GM23338 (cell line): ENCODE measurements at regions not wholly inside any gene's neighbourhood (a gene's known extent, or its start where the extent isn't known, plus 50 kb on each side); places are given as distances from the start of the nearest gene placed in this dataset.

Source experiments
- ATAC-seq: fragments of 200-7000 bp; cut with Tn5 transposase; 3 replicates; pipeline ENCODE4 v1.9.1; 2020
- DNase-seq: peaks from one replicate; pipeline ENCODE4 v3.0.0-alpha.2; 2015; ENCODE audit warnings: low spot score
- H2AFZ ChIP-seq: fragments of 200-600 bp; sonication (generic); 2 replicates; pipeline ENCODE4 v1.8.0; 2016; ENCODE audit warnings: antibody characterized with exemption, mild to moderate bottlenecking, moderate library complexity
- H3F3A ChIP-seq: fragments of 200-600 bp; sonication (generic); replicated peaks from 2 replicates; pipeline ENCODE4 v1.8.0; 2017; ENCODE audit warnings: antibody characterized with exemption, mixed run types, low read depth
- H3K27ac ChIP-seq: fragments of 200-600 bp; sonication (generic); 2 replicates; pipeline ENCODE4 v1.6.1; 2016; ENCODE audit warnings: low read depth
- H3K27me3 ChIP-seq: fragments of 200-600 bp; sonication (generic); 2 replicates; pipeline ENCODE4 v1.8.0; 2016; ENCODE audit warnings: mild to moderate bottlenecking, mixed run types, moderate library complexity; ENCODE audit not compliant: insufficient read depth
- H3K36me3 ChIP-seq: fragments of 200-600 bp; sonication (generic); 2 replicates; pipeline ENCODE4 v1.8.0; 2016; ENCODE audit warnings: mild to moderate bottlenecking; ENCODE audit not compliant: insufficient read depth
- H3K4me1 ChIP-seq: fragments of 200-600 bp; sonication (generic); 2 replicates; pipeline ENCODE4 v1.8.0; 2016; ENCODE audit warnings: mild to moderate bottlenecking, moderate library complexity; ENCODE audit not compliant: insufficient read depth
- H3K4me2 ChIP-seq: fragments of 200-600 bp; sonication (generic); 2 replicates; pipeline ENCODE4 v1.7.1; 2017; ENCODE audit warnings: mixed run types
- H3K4me3 ChIP-seq: fragments of 200-600 bp; sonication (generic); 2 replicates; pipeline ENCODE4 v1.6.1; 2016; ENCODE audit warnings: mixed run types
- H3K79me2 ChIP-seq: fragments of 200-600 bp; sonication (generic); replicated peaks from 2 replicates; pipeline ENCODE4 v1.8.0; 2017; ENCODE audit warnings: mild to moderate bottlenecking; ENCODE audit not compliant: insufficient read depth
- H3K9me2 ChIP-seq: fragments of 200-600 bp; sonication (generic); 2 replicates; pipeline ENCODE4 v1.8.0; 2017; ENCODE audit not compliant: insufficient read depth
- H4K20me1 ChIP-seq: fragments of 200-600 bp; sonication (generic); replicated peaks from 2 replicates; pipeline ENCODE4 v1.8.0; 2017; ENCODE audit warnings: mild to moderate bottlenecking; ENCODE audit not compliant: insufficient read depth
- H3K27ac Mint-ChIP-seq: 2 replicates; pipeline ENCODE4 v1.8.0; 2020; ENCODE audit warnings: inconsistent platforms, mild to moderate bottlenecking, moderate library complexity, mixed read lengths
- H3K27me3 Mint-ChIP-seq: 3 replicates; pipeline ENCODE4 v1.8.0; 2022; ENCODE audit warnings: low read depth, mild to moderate bottlenecking, moderate library complexity, mixed read lengths, inconsistent platforms; ENCODE audit not compliant: insufficient read depth, poor library complexity
- H3K36me3 Mint-ChIP-seq: 3 replicates; pipeline ENCODE4 v1.8.0; 2021; ENCODE audit warnings: low read depth, mild to moderate bottlenecking, inconsistent platforms, moderate library complexity, mixed read lengths
- H3K4me1 Mint-ChIP-seq: 3 replicates; pipeline ENCODE4 v1.8.0; 2020; ENCODE audit warnings: mild to moderate bottlenecking, inconsistent platforms, mixed read lengths
- H3K4me3 Mint-ChIP-seq: 3 replicates; pipeline ENCODE4 v1.8.0; 2021; ENCODE audit warnings: moderate library complexity, mild to moderate bottlenecking, inconsistent platforms, mixed read lengths
- H3K9me3 Mint-ChIP-seq: 3 replicates; pipeline ENCODE4 v1.8.0; 2020; ENCODE audit warnings: moderate library complexity, mild to moderate bottlenecking, inconsistent platforms, mixed read lengths
- CREB1 ChIP-seq: fragments of 250-450 bp; sonication (Bioruptor Pico); IDR thresholded peaks from 2 replicates; pipeline ENCODE4 v1.5.0; 2020; ENCODE audit warnings: low read depth, mild to moderate bottlenecking, moderate library complexity
- EZH2 ChIP-seq: fragments of 200-600 bp; sonication (generic); IDR thresholded peaks from one replicate; pipeline ENCODE4 v1.8.0; 2017; ENCODE audit warnings: antibody characterized with exemption, mild to moderate bottlenecking, low read depth; ENCODE audit not compliant: unreplicated experiment
- EZH2phosphoT487 ChIP-seq: fragments of 200-600 bp; sonication (generic); IDR thresholded peaks from one replicate; pipeline ENCODE4 v1.8.1; 2018; ENCODE audit warnings: antibody characterized with exemption; ENCODE audit not compliant: unreplicated experiment
- JUNB ChIP-seq: IDR thresholded peaks from one replicate; pipeline ENCODE4 v1.6.1; 2016; ENCODE audit warnings: antibody characterized with exemption; ENCODE audit not compliant: unreplicated experiment
- NANOG ChIP-seq: IDR thresholded peaks from 2 replicates; pipeline ENCODE4 v1.6.1; 2016; ENCODE audit warnings: antibody characterized with exemption, borderline replicate concordance
- POLR2AphosphoS5 ChIP-seq: IDR thresholded peaks from 2 replicates; pipeline ENCODE4 v1.6.1; 2016; ENCODE audit warnings: antibody characterized with exemption, low read depth
- REST ChIP-seq: IDR thresholded peaks from one replicate; pipeline ENCODE4 v1.6.1; 2018; ENCODE audit warnings: antibody characterized with exemption; ENCODE audit not compliant: unreplicated experiment
- STAT1 ChIP-seq: IDR thresholded peaks from one replicate; pipeline ENCODE4 v1.6.1; 2016; ENCODE audit warnings: antibody characterized with exemption; ENCODE audit not compliant: unreplicated experiment
- ZNF114 ChIP-seq: fragments of 250-450 bp; sonication (Bioruptor Pico); IDR thresholded peaks from 2 replicates; pipeline ENCODE4 v1.5.0; 2020; ENCODE audit warnings: mild to moderate bottlenecking, moderate library complexity
- ZNF331 ChIP-seq: fragments of 250-450 bp; sonication (Bioruptor Pico); IDR thresholded peaks from 2 replicates; pipeline ENCODE4 v1.5.0; 2020; ENCODE audit warnings: low read depth, mild to moderate bottlenecking, moderate library complexity
- ZNF462 ChIP-seq: fragments of 250-450 bp; sonication (Bioruptor Pico); IDR thresholded peaks from 2 replicates; pipeline ENCODE4 v1.5.0; 2020; ENCODE audit warnings: mild to moderate bottlenecking, moderate library complexity
- TF ChIP-seq, protein P1 (sequence below), 2 experiments: fragments of 200-600 bp in 1 of 2; sonication (generic) in 1 of 2; conservative IDR thresholded peaks; 2 replicates each; pipeline versions ENCODE4 v1.5.1 to v1.6.1; 2016 to 2017; ENCODE audit warnings: antibody characterized with exemption in 2 of 2, low read depth in 2 of 2, mild to moderate bottlenecking in 2 of 2, moderate library complexity in 1 of 2
- TF ChIP-seq, protein P2 (sequence below): IDR thresholded peaks from 2 replicates; pipeline ENCODE4 v1.6.1; 2016; ENCODE audit warnings: antibody characterized with exemption

DNA sequence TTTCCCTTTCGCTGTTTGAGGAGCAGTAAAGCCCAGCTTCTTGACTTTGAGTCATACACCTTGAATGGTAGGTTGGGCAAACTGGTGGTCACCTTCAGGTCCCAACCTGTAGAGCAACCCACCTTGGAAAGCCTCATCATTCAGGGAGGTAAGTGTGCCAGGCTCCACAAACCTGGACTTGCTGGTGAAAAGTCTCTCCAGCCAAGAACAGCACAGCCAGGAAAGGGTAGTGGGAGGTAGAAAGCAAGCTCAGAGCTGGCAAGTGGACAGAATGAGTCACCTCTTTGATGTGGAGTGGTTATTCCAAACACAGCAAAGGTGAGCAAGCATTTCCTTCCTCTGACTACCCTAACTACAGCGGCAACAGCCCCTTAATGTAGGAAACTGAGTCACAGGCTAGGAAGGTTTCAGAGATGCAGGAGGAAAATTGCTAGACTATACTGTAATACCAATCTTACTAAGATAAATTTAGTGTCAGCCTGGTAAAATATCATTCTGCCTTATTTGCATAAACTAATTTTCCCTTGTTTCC lies 117.5 kb upstream of the MTAP start:
- H3K27ac Mint-ChIP-seq: no peak overlapping the region
- ATAC-seq (no peak), DNase-seq (no peak)
- no peak overlapping the region for H3K4me3 ChIP-seq
- no peaks in the 10 kb centered on the region for H3F3A ChIP-seq
- H3K4me1 Mint-ChIP-seq: peaks cover 6% of the 10 kb centered on the region; the same call in 2 of the 3 replicates
- H2AFZ ChIP-seq: no peak overlapping the region
- no peaks in the 10 kb centered on the region for H4K20me1 ChIP-seq
- no peak overlapping the region for H3K4me3 Mint-ChIP-seq
- H3K79me2 ChIP-seq: no peaks in the 10 kb centered on the region
- no peak for TF ChIP-seq EZH2phosphoT487
- no peak for TF ChIP-seq REST
- TF ChIP-seq STAT1: no peak
- no peak for TF ChIP-seq EZH2
- no peak for TF ChIP-seq ZNF462 (CRISPR knock-in tag)
- TF ChIP-seq ZNF331: no peak
- TF ChIP-seq, protein P1, sequence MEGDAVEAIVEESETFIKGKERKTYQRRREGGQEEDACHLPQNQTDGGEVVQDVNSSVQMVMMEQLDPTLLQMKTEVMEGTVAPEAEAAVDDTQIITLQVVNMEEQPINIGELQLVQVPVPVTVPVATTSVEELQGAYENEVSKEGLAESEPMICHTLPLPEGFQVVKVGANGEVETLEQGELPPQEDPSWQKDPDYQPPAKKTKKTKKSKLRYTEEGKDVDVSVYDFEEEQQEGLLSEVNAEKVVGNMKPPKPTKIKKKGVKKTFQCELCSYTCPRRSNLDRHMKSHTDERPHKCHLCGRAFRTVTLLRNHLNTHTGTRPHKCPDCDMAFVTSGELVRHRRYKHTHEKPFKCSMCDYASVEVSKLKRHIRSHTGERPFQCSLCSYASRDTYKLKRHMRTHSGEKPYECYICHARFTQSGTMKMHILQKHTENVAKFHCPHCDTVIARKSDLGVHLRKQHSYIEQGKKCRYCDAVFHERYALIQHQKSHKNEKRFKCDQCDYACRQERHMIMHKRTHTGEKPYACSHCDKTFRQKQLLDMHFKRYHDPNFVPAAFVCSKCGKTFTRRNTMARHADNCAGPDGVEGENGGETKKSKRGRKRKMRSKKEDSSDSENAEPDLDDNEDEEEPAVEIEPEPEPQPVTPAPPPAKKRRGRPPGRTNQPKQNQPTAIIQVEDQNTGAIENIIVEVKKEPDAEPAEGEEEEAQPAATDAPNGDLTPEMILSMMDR (conservative IDR thresholded peaks at IDR 0.05; ENCODE audit: low read depth in 2 of 2): no peak
- no peak for TF ChIP-seq NANOG
- TF ChIP-seq, protein P2, sequence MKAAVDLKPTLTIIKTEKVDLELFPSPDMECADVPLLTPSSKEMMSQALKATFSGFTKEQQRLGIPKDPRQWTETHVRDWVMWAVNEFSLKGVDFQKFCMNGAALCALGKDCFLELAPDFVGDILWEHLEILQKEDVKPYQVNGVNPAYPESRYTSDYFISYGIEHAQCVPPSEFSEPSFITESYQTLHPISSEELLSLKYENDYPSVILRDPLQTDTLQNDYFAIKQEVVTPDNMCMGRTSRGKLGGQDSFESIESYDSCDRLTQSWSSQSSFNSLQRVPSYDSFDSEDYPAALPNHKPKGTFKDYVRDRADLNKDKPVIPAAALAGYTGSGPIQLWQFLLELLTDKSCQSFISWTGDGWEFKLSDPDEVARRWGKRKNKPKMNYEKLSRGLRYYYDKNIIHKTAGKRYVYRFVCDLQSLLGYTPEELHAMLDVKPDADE: no peak
- no peak for TF ChIP-seq CREB1 (CRISPR knock-in tag)
- no peak for TF ChIP-seq ZNF114
- no peak for TF ChIP-seq POLR2AphosphoS5
- no peak for TF ChIP-seq JUNB
- no peaks in the 10 kb centered on the region for H3K9me2 ChIP-seq
- no peak overlapping the region for H3K27ac ChIP-seq
- no peaks in the 10 kb centered on the region for H3K36me3 Mint-ChIP-seq
- H3K36me3 ChIP-seq: no peaks in the 10 kb centered on the region
- H3K4me2 ChIP-seq: no peak overlapping the region
- H3K4me1 ChIP-seq: no peaks in the 10 kb centered on the region
- H3K27me3 ChIP-seq: no peaks in the 10 kb centered on the region
- no peaks in the 10 kb centered on the region for H3K9me3 Mint-ChIP-seq
- H3K27me3 Mint-ChIP-seq: peaks cover 3% of the 10 kb centered on the region
